Activated CD8-positive, alpha-beta T cell treated with anti-CD3 and anti-CD28 coated beads, Interleukin-2, amount 10 ng/mL, durations not matched to agents 7 days and 5 days (primary cell): ENCODE measurements at regions not wholly inside any gene's neighbourhood (a gene's known extent, or its start where the extent isn't known, plus 50 kb on each side); places are given as distances from the start of the nearest gene placed in this dataset.

Source experiments
- ATAC-seq: fragments of 150-1000 bp; cut with Tn5 transposase; one replicate; pipeline ENCODE4 v1.10.0; 2021; ENCODE audit warnings: moderate library complexity
- CTCF ChIA-PET: fragments of 350-600 bp; sonication (Branson Sonifier 250); formaldehyde crosslinking; loops from one replicate; lab custom pipeline; 2021; ENCODE audit warnings: antibody characterized with exemption; lab: Charles Lee
- POLR2A ChIA-PET: fragments of 350-600 bp; sonication (Branson Sonifier 250); formaldehyde crosslinking; loops from one replicate; lab custom pipeline; 2021; ENCODE audit warnings: antibody characterized with exemption; lab: Charles Lee
- DNase-seq: peaks from one replicate; pipeline ENCODE4 v3.0.0-alpha.2; 2020
- H3K27ac Mint-ChIP-seq: one replicate; pipeline ENCODE4 v1.8.0; 2021; ENCODE audit warnings: mild to moderate bottlenecking, mixed read lengths
- H3K27me3 Mint-ChIP-seq: one replicate; pipeline ENCODE4 v1.8.0; 2021; ENCODE audit warnings: low read depth, mixed read lengths
- H3K36me3 Mint-ChIP-seq: one replicate; pipeline ENCODE4 v1.8.0; 2021; ENCODE audit warnings: low read depth, mixed read lengths
- H3K4me1 Mint-ChIP-seq: one replicate; pipeline ENCODE4 v1.8.0; 2021; ENCODE audit warnings: low read depth, mixed read lengths
- H3K4me3 Mint-ChIP-seq: one replicate; pipeline ENCODE4 v1.8.0; 2021; ENCODE audit warnings: mild to moderate bottlenecking, mixed read lengths
- H3K9me3 Mint-ChIP-seq: one replicate; pipeline ENCODE4 v1.8.0; 2022; ENCODE audit warnings: mixed read lengths; ENCODE audit not compliant: insufficient read depth

GRCh38 chr13:74413482-74413881 lies 279.3 kb upstream of the KLF12 start:
- no peak overlapping the region for H3K27ac Mint-ChIP-seq
- POLR2A ChIA-PET: no interaction called here
- no peaks in the 10 kb centered on the region for H3K27me3 Mint-ChIP-seq
- H3K4me3 Mint-ChIP-seq: no peak overlapping the region
- CTCF ChIA-PET: no interaction called here
- no peaks in the 10 kb centered on the region for H3K36me3 Mint-ChIP-seq
- H3K9me3 Mint-ChIP-seq: peaks cover 3% of the 10 kb centered on the region
- ATAC-seq: no peak
- H3K4me1 Mint-ChIP-seq: no peaks in the 10 kb centered on the region
- no peak for DNase-seq

- no peak for DNase-seq
- no peak for ATAC-seq
- no peaks in the 10 kb centered on the region for H3K4me1 Mint-ChIP-seq
- no peaks in the 10 kb centered on the region for H3K27me3 Mint-ChIP-seq
- no peak overlapping the region for H3K4me3 Mint-ChIP-seq
- H3K36me3 Mint-ChIP-seq: no peaks in the 10 kb centered on the region
- ChIA-PET CTCF (no interaction called here), POLR2A (no interaction called here)
- peaks cover 3% of the 10 kb centered on the region for H3K9me3 Mint-ChIP-seq
- H3K27ac Mint-ChIP-seq: no peak overlapping the region
These were observed 275.3 kb upstream of the KLF12 start for GRCh38 chr13:74409551-74409950.

DNA sequence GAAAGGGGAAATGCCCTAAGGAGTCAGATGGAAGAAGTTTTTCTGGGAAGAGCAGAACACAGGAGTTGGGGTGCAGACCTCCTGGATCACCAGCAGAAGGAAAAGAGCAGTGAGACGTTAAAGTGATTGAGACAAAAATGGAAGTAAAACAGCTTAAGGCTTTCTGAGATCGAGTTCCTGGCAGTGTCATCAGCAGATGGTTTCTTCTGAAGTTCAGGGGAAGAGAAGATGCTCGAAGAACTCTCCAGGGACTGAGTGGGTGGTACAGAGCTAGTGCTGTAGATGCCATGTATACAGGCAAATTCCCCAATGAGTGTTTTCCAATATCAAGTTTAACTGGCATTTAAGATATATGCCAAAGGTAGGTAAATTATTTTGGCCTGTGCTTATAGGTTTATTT lies 272.2 kb upstream of the KLF12 start:
- Mint-ChIP-seq H3K36me3 (no peaks in the 10 kb centered on the region), H3K4me1 (no peaks in the 10 kb centered on the region), H3K9me3 (peaks cover 3% of the 10 kb centered on the region), H3K4me3 (no peak overlapping the region), H3K27ac (no peak overlapping the region), H3K27me3 (no peaks in the 10 kb centered on the region)
- ChIA-PET CTCF (no interaction called here), POLR2A (no interaction called here)
- DNase-seq (no peak), ATAC-seq (no peak)

GRCh38 chr13:74398599-74398998 lies 264.4 kb upstream of the KLF12 start:
- Mint-ChIP-seq H3K4me3 (no peak overlapping the region), H3K36me3 (no peaks in the 10 kb centered on the region), H3K27ac (no peak overlapping the region), H3K4me1 (no peaks in the 10 kb centered on the region), H3K9me3 (no peaks in the 10 kb centered on the region), H3K27me3 (no peaks in the 10 kb centered on the region)
- ChIA-PET POLR2A (no interaction called here), CTCF (interaction anchor here (0.6 kb wide), 1 partner anchor 57 kb away, joined by 3 read pairs; no protein-coding TSS in a partner anchor)
- DNase-seq (no peak), ATAC-seq (no peak)

- CTCF ChIA-PET: no interaction called here
- H3K4me3 Mint-ChIP-seq: no peak overlapping the region
- no peaks in the 10 kb centered on the region for H3K27me3 Mint-ChIP-seq
- H3K27ac Mint-ChIP-seq: no peak overlapping the region
- no peak for DNase-seq
- H3K36me3 Mint-ChIP-seq: no peaks in the 10 kb centered on the region
- ATAC-seq: no peak
- H3K9me3 Mint-ChIP-seq: peaks cover 10% of the 10 kb centered on the region
- POLR2A ChIA-PET: no interaction called here
- H3K4me1 Mint-ChIP-seq: no peaks in the 10 kb centered on the region
These were observed 254.9 kb upstream of the KLF12 start for GRCh38 chr13:74389056-74389455.

- POLR2A ChIA-PET: no interaction called here
These were observed 254.4 kb upstream of the KLF12 start for GRCh38 chr13:74388626-74389025.

DNA sequence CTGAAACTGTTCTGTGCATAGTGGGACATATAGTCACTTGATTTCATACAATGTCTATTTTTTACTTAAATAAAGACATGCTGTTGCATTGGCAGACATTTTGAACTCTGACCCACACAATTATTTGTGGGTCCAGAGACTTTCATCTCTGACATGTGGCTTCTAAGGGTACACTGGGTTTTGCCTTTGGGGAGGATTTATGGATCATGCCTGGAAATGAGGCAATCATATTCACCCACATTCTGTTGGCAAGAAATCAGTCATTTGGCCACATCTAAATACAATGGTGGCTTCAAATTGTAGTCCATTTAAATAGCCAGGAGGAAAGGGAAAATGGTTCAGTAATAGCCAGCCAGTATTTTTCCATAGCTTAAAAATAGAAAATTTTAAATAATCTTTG lies 238.3 kb upstream of the KLF12 start:
- H3K4me1 Mint-ChIP-seq: no peaks in the 10 kb centered on the region
- no peaks in the 10 kb centered on the region for H3K9me3 Mint-ChIP-seq
- H3K4me3 Mint-ChIP-seq: no peak overlapping the region
- no peak overlapping the region for H3K27ac Mint-ChIP-seq
- ChIA-PET POLR2A (no interaction called here), CTCF (no interaction called here)
- no peaks in the 10 kb centered on the region for H3K27me3 Mint-ChIP-seq
- no peaks in the 10 kb centered on the region for H3K36me3 Mint-ChIP-seq
- DNase-seq (no peak), ATAC-seq (no peak)

More at GRCh38 chr13:74388626-74389025, 254.4 kb upstream of the KLF12 start:
- Mint-ChIP-seq H3K36me3 (no peaks in the 10 kb centered on the region), H3K27ac (no peak overlapping the region), H3K27me3 (no peaks in the 10 kb centered on the region), H3K9me3 (peaks cover 10% of the 10 kb centered on the region), H3K4me1 (no peaks in the 10 kb centered on the region), H3K4me3 (no peak overlapping the region)
- DNase-seq: no peak
- no peak for ATAC-seq
- CTCF ChIA-PET: no interaction called here

GRCh38 chr13:74367193-74367592 lies 233.0 kb upstream of the KLF12 start:
- ATAC-seq (no peak), DNase-seq (no peak)
- no peaks in the 10 kb centered on the region for H3K27me3 Mint-ChIP-seq
- ChIA-PET POLR2A (no interaction called here), CTCF (no interaction called here)
- H3K27ac Mint-ChIP-seq: no peak overlapping the region
- no peak overlapping the region for H3K4me3 Mint-ChIP-seq
- no peaks in the 10 kb centered on the region for H3K4me1 Mint-ChIP-seq
- no peaks in the 10 kb centered on the region for H3K9me3 Mint-ChIP-seq
- H3K36me3 Mint-ChIP-seq: no peaks in the 10 kb centered on the region

GRCh38 chr13:74361274-74361673 lies 227.1 kb upstream of the KLF12 start:
- ATAC-seq (no peak), DNase-seq (no peak)
- ChIA-PET POLR2A (no interaction called here), CTCF (no interaction called here)
- Mint-ChIP-seq H3K9me3 (no peaks in the 10 kb centered on the region), H3K27ac (no peak overlapping the region), H3K27me3 (no peaks in the 10 kb centered on the region), H3K4me1 (no peaks in the 10 kb centered on the region), H3K4me3 (no peak overlapping the region), H3K36me3 (no peaks in the 10 kb centered on the region)

- H3K36me3 Mint-ChIP-seq: no peaks in the 10 kb centered on the region
- H3K4me3 Mint-ChIP-seq: no peak overlapping the region
- H3K9me3 Mint-ChIP-seq: peaks cover 4% of the 10 kb centered on the region
- no peak for DNase-seq
- H3K27me3 Mint-ChIP-seq: no peaks in the 10 kb centered on the region
- no peaks in the 10 kb centered on the region for H3K4me1 Mint-ChIP-seq
- no peak for ATAC-seq
- H3K27ac Mint-ChIP-seq: no peak overlapping the region
- ChIA-PET CTCF (no interaction called here), POLR2A (interaction anchor here (0.6 kb wide), 1 partner anchor 802 kb away, joined by 5 read pairs; no protein-coding TSS in a partner anchor)
These were observed 212.8 kb upstream of the KLF12 start for GRCh38 chr13:74346960-74347359.

- ChIA-PET POLR2A (no interaction called here), CTCF (no interaction called here)
- Mint-ChIP-seq H3K27me3 (peaks cover 5% of the 10 kb centered on the region), H3K4me1 (no peaks in the 10 kb centered on the region), H3K36me3 (no peaks in the 10 kb centered on the region), H3K27ac (no peak overlapping the region), H3K4me3 (no peak overlapping the region), H3K9me3 (no peaks in the 10 kb centered on the region)
- no peak for DNase-seq
- ATAC-seq: no peak
These were observed 204.1 kb upstream of the KLF12 start for GRCh38 chr13:74338341-74338740.

DNA sequence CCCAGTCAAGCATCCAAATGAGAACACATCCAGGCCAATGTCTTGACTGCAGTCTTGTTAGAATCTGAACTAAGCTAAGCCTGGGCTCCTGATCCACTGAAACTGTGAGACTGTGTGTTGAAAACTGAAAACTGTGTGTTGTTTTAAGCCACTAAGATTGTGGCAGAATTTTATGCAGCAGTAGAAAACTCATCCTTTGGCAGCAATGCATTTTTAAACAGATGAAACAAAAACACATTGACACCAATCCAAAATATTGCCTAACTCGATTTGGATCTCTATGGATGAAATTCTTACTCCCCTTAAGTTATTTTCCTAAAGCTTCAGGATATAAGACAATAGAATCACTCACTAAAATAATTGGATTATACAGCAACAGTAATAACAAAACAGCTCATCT lies 202.3 kb upstream of the KLF12 start:
- ChIA-PET CTCF (no interaction called here), POLR2A (no interaction called here)

GRCh38 chr13:74335370-74335769 lies 201.2 kb upstream of the KLF12 start:
- ATAC-seq (no peak), DNase-seq (no peak)
- peaks cover under 1% of the 10 kb centered on the region for H3K27me3 Mint-ChIP-seq
- POLR2A ChIA-PET: no interaction called here
- H3K4me3 Mint-ChIP-seq: no peak overlapping the region
- H3K4me1 Mint-ChIP-seq: no peaks in the 10 kb centered on the region
- no peaks in the 10 kb centered on the region for H3K36me3 Mint-ChIP-seq
- no peak overlapping the region for H3K27ac Mint-ChIP-seq
- no peaks in the 10 kb centered on the region for H3K9me3 Mint-ChIP-seq
- CTCF ChIA-PET: no interaction called here

More for the DNA sequence above, 202.3 kb upstream of the KLF12 start:
- H3K27me3 Mint-ChIP-seq: peaks cover 5% of the 10 kb centered on the region
- no peaks in the 10 kb centered on the region for H3K36me3 Mint-ChIP-seq
- no peak for DNase-seq
- no peak overlapping the region for H3K27ac Mint-ChIP-seq
- ATAC-seq: no peak
- no peaks in the 10 kb centered on the region for H3K4me1 Mint-ChIP-seq
- H3K4me3 Mint-ChIP-seq: no peak overlapping the region
- H3K9me3 Mint-ChIP-seq: no peaks in the 10 kb centered on the region
